ENCODE measurements at regions not wholly inside any gene's neighbourhood (a gene's known extent, or its start where the extent isn't known, plus 50 kb on each side); places are given as distances from the start of the nearest gene placed in this dataset.

- TF ChIP-seq POU6F1 (CRISPR knock-in tag; IDR thresholded peaks at IDR 0.05; ENCODE audit: borderline replicate concordance, low read depth) (no peak), ARNTL (CRISPR knock-in tag; IDR thresholded peaks at IDR 0.05; ENCODE audit: borderline replicate concordance, low read depth) (no peak), PPARA (CRISPR knock-in tag; IDR thresholded peaks at IDR 0.05; ENCODE audit: borderline replicate concordance) (no peak), ZNF565 (CRISPR knock-in tag; conservative IDR thresholded peaks at IDR 0.05; ENCODE audit: low read depth) (no peak), PATZ1 (CRISPR knock-in tag; IDR thresholded peaks at IDR 0.05; ENCODE audit: borderline replicate concordance) (no peak), ZNF70 (CRISPR knock-in tag; IDR thresholded peaks at IDR 0.05) (no peak), CREB5 (CRISPR knock-in tag; IDR thresholded peaks at IDR 0.05; ENCODE audit: low read depth) (no peak), CSRNP3 (CRISPR knock-in tag; IDR thresholded peaks at IDR 0.05) (no peak)
These were observed 166.7 kb downstream of the FAT4 start for GRCh38 chr4:125481334-125482045.
